ENCODE measurements at regions not wholly inside any gene's neighbourhood (a gene's known extent, or its start where the extent isn't known, plus 50 kb on each side); places are given as distances from the start of the nearest gene placed in this dataset.

DNA sequence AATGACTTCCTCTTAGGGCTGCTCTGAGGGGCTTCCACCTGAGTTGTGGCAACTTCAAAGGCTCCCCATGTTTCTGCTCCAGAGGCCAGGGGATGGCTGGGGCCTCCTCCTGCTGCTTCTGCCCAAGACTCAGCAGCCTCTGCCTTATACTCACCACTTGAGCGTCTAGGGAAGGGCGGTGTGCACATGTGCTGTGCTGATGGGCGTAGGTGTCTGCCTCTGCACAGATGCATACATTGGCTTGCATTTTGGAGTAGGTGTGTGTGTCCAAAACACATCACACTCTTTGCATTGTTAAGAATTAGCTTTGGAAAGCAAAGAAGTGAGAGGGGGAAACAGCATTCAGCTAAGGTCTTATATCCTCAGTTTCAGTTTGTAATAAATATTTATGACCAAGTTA is 85.2 kb downstream of the EN1 start:
- TF ChIP-seq, protein P1, sequence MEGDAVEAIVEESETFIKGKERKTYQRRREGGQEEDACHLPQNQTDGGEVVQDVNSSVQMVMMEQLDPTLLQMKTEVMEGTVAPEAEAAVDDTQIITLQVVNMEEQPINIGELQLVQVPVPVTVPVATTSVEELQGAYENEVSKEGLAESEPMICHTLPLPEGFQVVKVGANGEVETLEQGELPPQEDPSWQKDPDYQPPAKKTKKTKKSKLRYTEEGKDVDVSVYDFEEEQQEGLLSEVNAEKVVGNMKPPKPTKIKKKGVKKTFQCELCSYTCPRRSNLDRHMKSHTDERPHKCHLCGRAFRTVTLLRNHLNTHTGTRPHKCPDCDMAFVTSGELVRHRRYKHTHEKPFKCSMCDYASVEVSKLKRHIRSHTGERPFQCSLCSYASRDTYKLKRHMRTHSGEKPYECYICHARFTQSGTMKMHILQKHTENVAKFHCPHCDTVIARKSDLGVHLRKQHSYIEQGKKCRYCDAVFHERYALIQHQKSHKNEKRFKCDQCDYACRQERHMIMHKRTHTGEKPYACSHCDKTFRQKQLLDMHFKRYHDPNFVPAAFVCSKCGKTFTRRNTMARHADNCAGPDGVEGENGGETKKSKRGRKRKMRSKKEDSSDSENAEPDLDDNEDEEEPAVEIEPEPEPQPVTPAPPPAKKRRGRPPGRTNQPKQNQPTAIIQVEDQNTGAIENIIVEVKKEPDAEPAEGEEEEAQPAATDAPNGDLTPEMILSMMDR (conservative IDR thresholded peaks at IDR 0.05) = no peak
- no peak for TF ChIP-seq ZFX (IDR thresholded peaks at IDR 0.05)
